Ascending aorta (tissue), 2 donors: ENCODE measurements at regions not wholly inside any gene's neighbourhood (a gene's known extent, or its start where the extent isn't known, plus 50 kb on each side); places are given as distances from the start of the nearest gene placed in this dataset.

ENCODE experiments used
- DNase-seq, 2 donors: peaks; one replicate each; pipeline ENCODE4 v3.0.0-alpha.2; 2019; ENCODE audit warnings: low spot score in 2 of 2
- H3K27ac ChIP-seq, 2 donors: fragments of 200-600 bp; sonication (generic); one replicate each; pipeline ENCODE4 v1.5.1; 2016 to 2017; ENCODE audit warnings: mild to moderate bottlenecking in 1 of 2
- H3K27me3 ChIP-seq: fragments of 200-600 bp; sonication (generic); one replicate; pipeline ENCODE4 v1.5.1; 2017
- H3K36me3 ChIP-seq, 2 donors: fragments of 200-600 bp; sonication (generic); one replicate each; pipeline ENCODE4 v1.5.1; 2016
- H3K4me1 ChIP-seq, 2 donors: fragments of 200-600 bp; sonication (generic); one replicate each; pipeline ENCODE4 v1.5.1; 2016 to 2017; ENCODE audit warnings: mild to moderate bottlenecking in 1 of 2
- H3K4me3 ChIP-seq, 2 donors: fragments of 200-600 bp; sonication (generic); one replicate each; pipeline ENCODE4 v1.5.1; 2016 to 2017; ENCODE audit warnings: mild to moderate bottlenecking in 1 of 2
- H3K9me3 ChIP-seq, 2 donors: fragments of 200-600 bp; sonication (generic); one replicate each; pipeline ENCODE4 v1.5.1; 2016
- CTCF ChIP-seq, 3 experiments: fragments of 200-600 bp in 2 of 3; fragments of 450-650 bp in 1 of 3; sonication (generic) in 2 of 3; IDR thresholded peaks; one replicate each; pipeline ENCODE4 v1.5.1; 2016 to 2019; ENCODE audit warnings: antibody characterized with exemption in 3 of 3, mild to moderate bottlenecking in 1 of 3, moderate library complexity in 1 of 3
- intact Hi-C: fragments of 100-400 bp; cut with DNase I; formaldehyde crosslinking; loops from one replicate; pipeline ENCODE4 v1.15.1; 2023

- H3K4me3 ChIP-seq, result no peak overlapping the region
- intact Hi-C loops, result no loop called here
- no peaks in the 10 kb centered on the region for H3K27me3 ChIP-seq
- no peaks in the 10 kb centered on the region for H3K36me3 ChIP-seq
- no peaks in the 10 kb centered on the region for H3K4me1 ChIP-seq
- no peak for DNase-seq
- H3K27ac ChIP-seq, result no peak overlapping the region
- no peak for TF ChIP-seq CTCF (IDR thresholded peaks at IDR 0.05)
- peaks cover 0 to 8% of the 10 kb centered on the region in 2 donors for H3K9me3 ChIP-seq
These were observed 247.7 kb upstream of the CTNNB1 start for GRCh38 chr3:40951636-40952035.

- H3K4me1 ChIP-seq, result no peaks in the 10 kb centered on the region
- H3K27me3 ChIP-seq, result no peaks in the 10 kb centered on the region
- no peak overlapping the region for H3K4me3 ChIP-seq
- H3K36me3 ChIP-seq, result no peaks in the 10 kb centered on the region
- DNase-seq, result no peak
- no peaks in the 10 kb centered on the region for H3K9me3 ChIP-seq
- TF ChIP-seq CTCF (IDR thresholded peaks at IDR 0.05), result no peak
- intact Hi-C loops, result no loop called here
- H3K27ac ChIP-seq, result no peak overlapping the region
These were observed 238.0 kb upstream of the CTNNB1 start for GRCh38 chr3:40961104-40961857.

GRCh38 chr3:40962721-40963120 is 236.6 kb upstream of the CTNNB1 start:
- no peak overlapping the region for H3K27ac ChIP-seq
- H3K4me3 ChIP-seq, result no peak overlapping the region
- H3K27me3 ChIP-seq, result no peaks in the 10 kb centered on the region
- no peaks in the 10 kb centered on the region for H3K4me1 ChIP-seq
- H3K9me3 ChIP-seq, result no peaks in the 10 kb centered on the region
- no peaks in the 10 kb centered on the region for H3K36me3 ChIP-seq
- no peak for TF ChIP-seq CTCF (IDR thresholded peaks at IDR 0.05)
- intact Hi-C loops, result no loop called here
- no peak for DNase-seq

GRCh38 chr3:40968666-40969065 is 230.6 kb upstream of the CTNNB1 start:
- no peaks in the 10 kb centered on the region for H3K9me3 ChIP-seq
- no peak overlapping the region for H3K27ac ChIP-seq
- no peak for DNase-seq
- peaks cover 5 to 7% of the 10 kb centered on the region in 2 donors for H3K4me1 ChIP-seq
- H3K36me3 ChIP-seq, result no peaks in the 10 kb centered on the region
- intact Hi-C loops, result no loop called here
- no peak overlapping the region for H3K4me3 ChIP-seq
- TF ChIP-seq CTCF (IDR thresholded peaks at IDR 0.05), result no peak
- no peaks in the 10 kb centered on the region for H3K27me3 ChIP-seq

- no peak for TF ChIP-seq CTCF (IDR thresholded peaks at IDR 0.05)
- DNase-seq, result no peak
- intact Hi-C loops, result no loop called here
- Histone ChIP-seq H3K27me3 (no peaks in the 10 kb centered on the region), H3K4me3 (no peak overlapping the region), H3K27ac (no peak overlapping the region), H3K4me1 (peaks cover 5 to 7% of the 10 kb centered on the region in 2 donors), H3K9me3 (no peaks in the 10 kb centered on the region), H3K36me3 (no peaks in the 10 kb centered on the region)
These were observed 230.0 kb upstream of the CTNNB1 start for GRCh38 chr3:40969341-40969740.
